HCT116 (cell line): ENCODE measurements at regions not wholly inside any gene's neighbourhood (a gene's known extent, or its start where the extent isn't known, plus 50 kb on each side); places are given as distances from the start of the nearest gene placed in this dataset.
"Not testable (repeated sequence)": the region's sequence is repeated elsewhere in the genome, so short reads cannot be mapped to it uniquely, and the experiment has no call there.

ENCODE experiments used
- ATAC-seq: fragments of 200-7000 bp; cut with Tn5 transposase; 2 replicates; pipeline ENCODE4 v1.9.1; 2020; ENCODE audit warnings: mild to moderate bottlenecking, moderate library complexity
- BruUV-seq: library from RNA; stranded (reverse); fragments of 400-500 nt; replicated peaks from 2 replicates; lab custom pipeline; 2021; lab: Mats Ljungman, UMichigan
- CTCF ChIA-PET: fragments of 300-600 bp; sonication (Branson Sonifier 250); formaldehyde crosslinking; loops from one replicate; lab custom pipeline; 2021; ENCODE audit warnings: antibody characterized with exemption; lab: Charles Lee
- POLR2A ChIA-PET: fragments of 300-600, 350-600 bp; sonication (Branson Sonifier 250); formaldehyde crosslinking; loops from one replicate; lab custom pipeline; 2021; ENCODE audit warnings: antibody characterized with exemption; lab: Charles Lee
- RAD21 ChIA-PET, 2 experiments: fragments of 300-600 bp; sonication (Branson Sonifier 250); formaldehyde crosslinking; loops; one replicate each; lab custom pipeline; 2023; ENCODE audit warnings: low total read pairs in 2 of 2; ENCODE audit not compliant: uncharacterized antibody in 2 of 2, unreplicated experiment in 2 of 2, low non-redundant PET in 1 of 2; lab: Charles Lee
- DNase-seq: peaks from one replicate; pipeline ENCODE4 v3.0.0-alpha.2; 2010; ENCODE audit warnings: low read depth, low spot score
- H2AFZ ChIP-seq: fragments of 200-600 bp; shearing (Covaris generic), sonication (generic); 2 replicates; pipeline ENCODE4 v1.6.1; 2017; ENCODE audit warnings: low read depth, mixed run types, mixed read lengths, antibody characterized with exemption, low read length; ENCODE audit not compliant: poor library complexity, severe bottlenecking
- H3K27ac ChIP-seq: 2 replicates; pipeline ENCODE4 v1.5.1; 2012; ENCODE audit warnings: low read depth, low read length
- H3K27me3 ChIP-seq: fragments of 200-600 bp; sonication (generic); 2 replicates; pipeline ENCODE4 v1.6.1; 2016; ENCODE audit warnings: mixed run types, low read length, mixed read lengths; ENCODE audit not compliant: insufficient read depth
- H3K36me3 ChIP-seq, 2 experiments: fragments of 200-500 bp in 1 of 2; fragments of 200-600 bp in 1 of 2; sonication (Bioruptor generic) in 1 of 2; sonication (generic) in 1 of 2; 2 replicates each; pipeline versions ENCODE4 v1.5.1 to v1.6.1; 2014 to 2016; ENCODE audit warnings: low read length in 2 of 2, inconsistent platforms in 1 of 2, mixed read lengths in 1 of 2, mixed run types in 1 of 2; ENCODE audit not compliant: insufficient read depth in 2 of 2, control insufficient read depth in 1 of 2
- H3K4me1 ChIP-seq, 2 experiments: fragments of 200-600 bp in 1 of 2; sonication (generic) in 1 of 2; 2 replicates each; pipeline versions ENCODE4 v1.5.1 to v1.6.1; 2012 to 2017; ENCODE audit warnings: low read length in 2 of 2, inconsistent platforms in 1 of 2, mild to moderate bottlenecking in 1 of 2, mixed read lengths in 1 of 2, mixed run types in 1 of 2, moderate library complexity in 1 of 2; ENCODE audit not compliant: insufficient read depth in 2 of 2, control insufficient read depth in 1 of 2
- H3K4me2 ChIP-seq: fragments of 200-600 bp; sonication (generic); 2 replicates; pipeline ENCODE4 v1.6.1; 2017; ENCODE audit warnings: mixed run types, low read length, mixed read lengths
- H3K4me3 ChIP-seq, 2 experiments: fragments of 200-600 bp in 1 of 2; sonication (generic) in 1 of 2; replicated peaks in 1 of 2; 2 replicates each; pipeline ENCODE4 v1.5.1; 2011 to 2016; ENCODE audit warnings: low read length in 2 of 2, control low read depth in 1 of 2, low read depth in 1 of 2, mild to moderate bottlenecking in 1 of 2, mixed read lengths in 1 of 2, mixed run types in 1 of 2
- H3K79me2 ChIP-seq: fragments of 200-600 bp; sonication (generic); 2 replicates; pipeline ENCODE4 v1.6.1; 2017; ENCODE audit warnings: mild to moderate bottlenecking, mixed run types, low read length, moderate library complexity, mixed read lengths; ENCODE audit not compliant: insufficient read depth
- H3K9ac ChIP-seq: fragments of 200-600 bp; sonication (generic); 2 replicates; pipeline ENCODE4 v1.6.1; 2016; ENCODE audit warnings: low read length, mixed read lengths
- H3K9me2 ChIP-seq: fragments of 200-600 bp; sonication (generic), shearing (Covaris generic); 2 replicates; pipeline ENCODE4 v1.6.1; 2017; ENCODE audit warnings: mixed run types, mild to moderate bottlenecking, moderate library complexity; ENCODE audit not compliant: insufficient read depth
- H3K9me3 ChIP-seq, 2 experiments: fragments of 200-500 bp in 1 of 2; fragments of 200-600 bp in 1 of 2; sonication (Bioruptor generic) in 1 of 2; sonication (generic) in 1 of 2; 2 replicates each; pipeline ENCODE4 v1.6.1; 2014 to 2017; ENCODE audit warnings: low read length in 2 of 2, mixed read lengths in 2 of 2, inconsistent platforms in 1 of 2, low read depth in 1 of 2, mild to moderate bottlenecking in 1 of 2, mixed run types in 1 of 2, moderate library complexity in 1 of 2; ENCODE audit not compliant: control insufficient read depth in 1 of 2, insufficient read depth in 1 of 2
- H4K20me1 ChIP-seq: fragments of 200-600 bp; sonication (generic), shearing (Covaris generic); 2 replicates; pipeline ENCODE4 v1.6.1; 2017; ENCODE audit warnings: mixed run types, mild to moderate bottlenecking, moderate library complexity; ENCODE audit not compliant: insufficient read depth
- intact Hi-C: fragments of 100-400 bp; cut with micrococcal nuclease; formaldehyde crosslinking; loops from 2 replicates; pipeline ENCODE4 v1.10.0; 2022

- H3K36me3 ChIP-seq, H2AFZ ChIP-seq, H3K27me3 ChIP-seq, H4K20me1 ChIP-seq, BruUV-seq, CTCF ChIA-PET, H3K4me3 ChIP-seq, H3K9ac ChIP-seq, RAD21 ChIA-PET, POLR2A ChIA-PET, H3K27ac ChIP-seq, H3K4me2 ChIP-seq, H3K79me2 ChIP-seq, ATAC-seq, H3K9me3 ChIP-seq, H3K9me2 ChIP-seq, H3K4me1 ChIP-seq, DNase-seq, intact Hi-C loops: not testable (repeated sequence)
Observed at GRCh38 chr9:62844681-62845185, 1654.9 kb downstream of the SPATA31A7 start.

- RAD21 ChIA-PET, H3K9me3 ChIP-seq, BruUV-seq, H3K4me2 ChIP-seq, intact Hi-C loops, H3K9ac ChIP-seq, H2AFZ ChIP-seq, DNase-seq, H3K79me2 ChIP-seq, H4K20me1 ChIP-seq, H3K4me1 ChIP-seq, H3K27ac ChIP-seq, ATAC-seq, H3K9me2 ChIP-seq, H3K36me3 ChIP-seq, H3K27me3 ChIP-seq, POLR2A ChIA-PET, H3K4me3 ChIP-seq, CTCF ChIA-PET: not testable (repeated sequence)
Observed at GRCh38 chr9:62848258-62848657, 1658.4 kb downstream of the SPATA31A7 start.

- H3K4me3 ChIP-seq, H3K9me3 ChIP-seq, H3K27me3 ChIP-seq, DNase-seq, intact Hi-C loops, BruUV-seq, H3K27ac ChIP-seq, H3K36me3 ChIP-seq, H3K4me2 ChIP-seq, H2AFZ ChIP-seq, CTCF ChIA-PET, RAD21 ChIA-PET, POLR2A ChIA-PET, H3K9ac ChIP-seq, H3K79me2 ChIP-seq, H3K4me1 ChIP-seq, H4K20me1 ChIP-seq, ATAC-seq, H3K9me2 ChIP-seq: not testable (repeated sequence)
Observed at GRCh38 chr9:62849991-62850390, 1660.2 kb downstream of the SPATA31A7 start.

GRCh38 chr9:62857280-62857679, 1667.4 kb downstream of the SPATA31A7 start:
- ATAC-seq, CTCF ChIA-PET, H4K20me1 ChIP-seq, H3K79me2 ChIP-seq, H3K27ac ChIP-seq, POLR2A ChIA-PET, H2AFZ ChIP-seq, intact Hi-C loops, H3K4me3 ChIP-seq, BruUV-seq, H3K9me2 ChIP-seq, H3K4me2 ChIP-seq, RAD21 ChIA-PET, H3K4me1 ChIP-seq, H3K36me3 ChIP-seq, H3K9me3 ChIP-seq, H3K27me3 ChIP-seq, DNase-seq, H3K9ac ChIP-seq: not testable (repeated sequence)
